ENCODE measurements at regions not wholly inside any gene's neighbourhood (a gene's known extent, or its start where the extent isn't known, plus 50 kb on each side); places are given as distances from the start of the nearest gene placed in this dataset.

DNA sequence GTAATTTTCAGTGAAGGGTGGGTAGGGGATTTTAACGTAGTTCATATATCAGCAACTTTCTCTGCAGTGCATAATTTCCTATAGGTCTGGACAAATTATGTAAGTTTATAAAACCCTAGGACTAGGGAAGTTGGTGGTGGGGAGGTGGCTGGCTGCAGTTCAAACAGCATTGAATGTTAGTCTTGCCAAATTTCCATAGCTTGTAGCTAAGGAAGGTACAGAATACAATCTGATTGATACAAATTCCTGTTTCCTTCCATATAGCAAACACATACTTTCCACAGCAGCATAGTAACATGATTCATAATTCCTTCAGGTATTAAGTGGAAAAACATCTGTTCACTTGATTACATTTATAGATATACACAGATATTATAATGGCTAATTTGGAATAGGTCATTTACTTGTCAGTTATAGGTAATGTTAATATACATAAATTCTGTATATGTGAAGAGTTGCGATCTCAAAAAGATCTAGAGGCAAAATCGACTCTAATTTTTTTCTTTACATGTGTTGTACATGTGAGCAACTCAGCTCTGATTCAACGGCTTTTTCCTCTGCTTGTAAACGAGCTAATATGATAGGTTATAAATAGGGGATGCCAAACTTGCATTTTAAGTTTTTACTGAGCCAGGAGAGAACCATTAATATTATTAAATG is 233.4 kb upstream of the CSNK1A1L start:
- Histone ChIP-seq H3K4me2 (no peak overlapping the region), H3K9me3 (no peaks in the 10 kb centered on the region), H3K4me3 (no peak overlapping the region), H3K27ac (no peak overlapping the region), H3K4me1 (no peaks in the 10 kb centered on the region)
- ATAC-seq (no peak), FAIRE-seq (no peak), DNase-seq (ENCODE audit: low read depth in 1 of 2, low spot score in 1 of 2) (no peak)
- POLR2A ChIA-PET, result no interaction called here
- WGBS (ENCODE audit: missing lambda C conversion rate), result 15% methylated on average over 5 of the region's 5 CpGs
- TF ChIP-seq ZC3H11A (IDR thresholded peaks at IDR 0.05), result no peak
- CTCF ChIA-PET, result no interaction called here

DNA sequence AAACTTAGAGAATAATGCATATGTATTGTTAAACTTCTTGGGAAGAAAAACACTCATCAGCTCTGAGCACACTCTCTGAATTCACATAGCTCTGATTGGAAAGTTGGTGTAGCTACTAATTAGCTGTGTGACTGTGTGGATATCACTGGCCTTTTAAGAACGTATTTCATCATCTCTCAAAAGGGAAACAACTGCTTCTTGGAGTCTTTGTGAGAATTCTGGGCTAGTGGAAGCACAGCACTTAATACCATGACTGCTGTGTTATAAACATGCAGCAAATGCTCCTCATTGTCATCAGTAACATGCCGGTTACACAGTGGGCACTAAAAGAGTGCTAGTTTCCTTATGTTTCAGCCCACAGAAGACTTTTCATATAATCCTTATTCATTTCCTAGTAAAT is 220.9 kb upstream of the CSNK1A1L start:
- no peak overlapping the region for H3K4me3 ChIP-seq
- H3K9me3 ChIP-seq, result no peaks in the 10 kb centered on the region
- H3K4me1 ChIP-seq, result no peaks in the 10 kb centered on the region
- ATAC-seq (no peak), DNase-seq (ENCODE audit: low read depth in 1 of 2, low spot score in 1 of 2) (no peak), FAIRE-seq (no peak)
- TF ChIP-seq MYC (IDR thresholded peaks at IDR 0.05; ENCODE audit: borderline replicate concordance, low read length), result no peak
- no peak for TF ChIP-seq RAD21 (conservative IDR thresholded peaks at IDR 0.05 in 1 of 2, IDR thresholded peaks at IDR 0.05 in 1 of 2)
- TF ChIP-seq KDM1A (IDR thresholded peaks at IDR 0.05; ENCODE audit: low read depth), result no peak
- no peak for TF ChIP-seq FOXS1 (CRISPR knock-in tag; IDR thresholded peaks at IDR 0.05)
- TF ChIP-seq SREBF2 (IDR thresholded peaks at IDR 0.05), result no peak
- TF ChIP-seq, protein P1, sequence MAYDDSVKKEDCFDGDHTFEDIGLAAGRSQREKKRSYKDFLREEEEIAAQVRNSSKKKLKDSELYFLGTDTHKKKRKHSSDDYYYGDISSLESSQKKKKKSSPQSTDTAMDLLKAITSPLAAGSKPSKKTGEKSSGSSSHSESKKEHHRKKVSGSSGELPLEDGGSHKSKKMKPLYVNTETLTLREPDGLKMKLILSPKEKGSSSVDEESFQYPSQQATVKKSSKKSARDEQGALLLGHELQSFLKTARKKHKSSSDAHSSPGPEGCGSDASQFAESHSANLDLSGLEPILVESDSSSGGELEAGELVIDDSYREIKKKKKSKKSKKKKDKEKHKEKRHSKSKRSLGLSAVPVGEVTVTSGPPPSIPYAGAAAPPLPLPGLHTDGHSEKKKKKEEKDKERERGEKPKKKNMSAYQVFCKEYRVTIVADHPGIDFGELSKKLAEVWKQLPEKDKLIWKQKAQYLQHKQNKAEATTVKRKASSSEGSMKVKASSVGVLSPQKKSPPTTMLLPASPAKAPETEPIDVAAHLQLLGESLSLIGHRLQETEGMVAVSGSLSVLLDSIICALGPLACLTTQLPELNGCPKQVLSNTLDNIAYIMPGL (CRISPR knock-in tag; IDR thresholded peaks at IDR 0.05; ENCODE audit: borderline replicate concordance), result no peak
- no peak for TF ChIP-seq PHF8 (IDR thresholded peaks at IDR 0.05; ENCODE audit: borderline replicate concordance, low read depth)
- TF ChIP-seq, protein P2, sequence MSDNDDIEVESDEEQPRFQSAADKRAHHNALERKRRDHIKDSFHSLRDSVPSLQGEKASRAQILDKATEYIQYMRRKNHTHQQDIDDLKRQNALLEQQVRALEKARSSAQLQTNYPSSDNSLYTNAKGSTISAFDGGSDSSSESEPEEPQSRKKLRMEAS (IDR thresholded peaks at IDR 0.05), result no peak
- TF ChIP-seq FOSB (CRISPR knock-in tag; IDR thresholded peaks at IDR 0.05), result no peak
- no peak for TF ChIP-seq CBX2 (IDR thresholded peaks at IDR 0.05; ENCODE audit: borderline replicate concordance, low read depth)
- no peak for TF ChIP-seq RNF2 (IDR thresholded peaks at IDR 0.05; ENCODE audit: borderline replicate concordance, low read depth)
- no peak for TF ChIP-seq NPAS2 (CRISPR knock-in tag; IDR thresholded peaks at IDR 0.05; ENCODE audit: borderline replicate concordance)
- TF ChIP-seq EHF (CRISPR knock-in tag; IDR thresholded peaks at IDR 0.05), result no peak
- no peak for TF ChIP-seq RCOR1 (IDR thresholded peaks at IDR 0.05; ENCODE audit: low read depth, low read length)
- no peak for TF ChIP-seq POLR2A (IDR thresholded peaks at IDR 0.05; ENCODE audit: low read length)
- TF ChIP-seq TP53 (CRISPR knock-in tag; IDR thresholded peaks at IDR 0.05), result no peak
- TF ChIP-seq, protein P3, sequence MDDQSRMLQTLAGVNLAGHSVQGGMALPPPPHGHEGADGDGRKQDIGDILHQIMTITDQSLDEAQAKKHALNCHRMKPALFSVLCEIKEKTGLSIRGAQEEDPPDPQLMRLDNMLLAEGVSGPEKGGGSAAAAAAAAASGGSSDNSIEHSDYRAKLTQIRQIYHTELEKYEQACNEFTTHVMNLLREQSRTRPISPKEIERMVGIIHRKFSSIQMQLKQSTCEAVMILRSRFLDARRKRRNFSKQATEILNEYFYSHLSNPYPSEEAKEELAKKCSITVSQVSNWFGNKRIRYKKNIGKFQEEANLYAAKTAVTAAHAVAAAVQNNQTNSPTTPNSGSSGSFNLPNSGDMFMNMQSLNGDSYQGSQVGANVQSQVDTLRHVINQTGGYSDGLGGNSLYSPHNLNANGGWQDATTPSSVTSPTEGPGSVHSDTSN (IDR thresholded peaks at IDR 0.05), result no peak
- WGBS (ENCODE audit: missing lambda C conversion rate), result 25% methylated on average over 2 of the region's 2 CpGs
- ChIA-PET POLR2A (no interaction called here), CTCF (no interaction called here)
- H3K4me2 ChIP-seq, result no peak overlapping the region
- H3K27ac ChIP-seq, result no peak overlapping the region

DNA sequence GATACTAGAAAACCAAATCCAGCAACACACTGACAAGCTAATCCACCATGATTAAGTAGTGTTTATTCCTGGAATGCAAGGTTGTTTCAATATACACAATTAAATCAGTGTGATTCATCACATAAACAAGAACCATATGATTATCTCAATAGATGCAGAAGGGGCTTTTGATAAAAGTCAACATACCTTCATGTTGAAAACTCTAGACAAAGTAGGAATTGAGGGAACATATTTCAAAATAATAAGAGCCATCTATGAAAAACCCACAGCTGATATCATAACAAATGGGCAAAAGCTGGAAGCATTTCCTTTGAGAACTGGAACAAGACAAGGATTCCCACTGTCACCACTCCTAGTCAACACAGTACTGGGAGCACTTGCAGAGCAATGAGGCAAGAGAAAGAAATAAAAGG is 213.6 kb upstream of the CSNK1A1L start:
- ChIA-PET POLR2A (no interaction called here), CTCF (no interaction called here)
- Histone ChIP-seq H3K9me3 (no peaks in the 10 kb centered on the region), H3K4me2 (no peak overlapping the region), H3K4me1 (no peaks in the 10 kb centered on the region), H3K27ac (no peak overlapping the region), H3K4me3 (no peak overlapping the region)
- no peak for ATAC-seq
- no peak for DNase-seq (ENCODE audit: low read depth in 1 of 2, low spot score in 1 of 2)
- no peak for FAIRE-seq
- no peak for TF ChIP-seq HOXB5 (CRISPR knock-in tag; IDR thresholded peaks at IDR 0.05)
- no peak for TF ChIP-seq HOXB13 (CRISPR knock-in tag; IDR thresholded peaks at IDR 0.05; ENCODE audit: low read depth)
- TF ChIP-seq ZFP36 (IDR thresholded peaks at IDR 0.05; ENCODE audit: borderline replicate concordance, partially characterized antibody), result no peak
- TF ChIP-seq, protein P4, sequence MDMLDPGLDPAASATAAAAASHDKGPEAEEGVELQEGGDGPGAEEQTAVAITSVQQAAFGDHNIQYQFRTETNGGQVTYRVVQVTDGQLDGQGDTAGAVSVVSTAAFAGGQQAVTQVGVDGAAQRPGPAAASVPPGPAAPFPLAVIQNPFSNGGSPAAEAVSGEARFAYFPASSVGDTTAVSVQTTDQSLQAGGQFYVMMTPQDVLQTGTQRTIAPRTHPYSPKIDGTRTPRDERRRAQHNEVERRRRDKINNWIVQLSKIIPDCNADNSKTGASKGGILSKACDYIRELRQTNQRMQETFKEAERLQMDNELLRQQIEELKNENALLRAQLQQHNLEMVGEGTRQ (IDR thresholded peaks at IDR 0.05), result no peak
- TF ChIP-seq RAD21 (conservative IDR thresholded peaks at IDR 0.05 in 1 of 2, IDR thresholded peaks at IDR 0.05 in 1 of 2), result no peak
- no peak for TF ChIP-seq MAFK (IDR thresholded peaks at IDR 0.05; ENCODE audit: partially characterized antibody)
- TF ChIP-seq ESRRA (IDR thresholded peaks at IDR 0.05; ENCODE audit: borderline replicate concordance, low read length), result no peak
- TF ChIP-seq EP300 (IDR thresholded peaks at IDR 0.05), result no peak
- TF ChIP-seq RFX5 (IDR thresholded peaks at IDR 0.05), result no peak
- no peak for TF ChIP-seq GATA3 (IDR thresholded peaks at IDR 0.05; ENCODE audit: borderline replicate concordance)
- TF ChIP-seq FOXS1 (CRISPR knock-in tag; IDR thresholded peaks at IDR 0.05), result no peak
- TF ChIP-seq ZSCAN20 (CRISPR knock-in tag; IDR thresholded peaks at IDR 0.05), result no peak
- TF ChIP-seq JUNB (IDR thresholded peaks at IDR 0.05), result no peak
- TF ChIP-seq CBX2 (IDR thresholded peaks at IDR 0.05; ENCODE audit: borderline replicate concordance, low read depth), result no peak
- no peak for TF ChIP-seq NR3C1 (IDR thresholded peaks at IDR 0.05)
- no peak for TF ChIP-seq CHD2 (IDR thresholded peaks at IDR 0.05; ENCODE audit: low read length, partially characterized antibody)
